ENCODE measurements at regions not wholly inside any gene's neighbourhood (a gene's known extent, or its start where the extent isn't known, plus 50 kb on each side); places are given as distances from the start of the nearest gene placed in this dataset.
"Not testable (repeated sequence)": the region's sequence is repeated elsewhere in the genome, so short reads cannot be mapped to it uniquely, and the experiment has no call there.

DNA sequence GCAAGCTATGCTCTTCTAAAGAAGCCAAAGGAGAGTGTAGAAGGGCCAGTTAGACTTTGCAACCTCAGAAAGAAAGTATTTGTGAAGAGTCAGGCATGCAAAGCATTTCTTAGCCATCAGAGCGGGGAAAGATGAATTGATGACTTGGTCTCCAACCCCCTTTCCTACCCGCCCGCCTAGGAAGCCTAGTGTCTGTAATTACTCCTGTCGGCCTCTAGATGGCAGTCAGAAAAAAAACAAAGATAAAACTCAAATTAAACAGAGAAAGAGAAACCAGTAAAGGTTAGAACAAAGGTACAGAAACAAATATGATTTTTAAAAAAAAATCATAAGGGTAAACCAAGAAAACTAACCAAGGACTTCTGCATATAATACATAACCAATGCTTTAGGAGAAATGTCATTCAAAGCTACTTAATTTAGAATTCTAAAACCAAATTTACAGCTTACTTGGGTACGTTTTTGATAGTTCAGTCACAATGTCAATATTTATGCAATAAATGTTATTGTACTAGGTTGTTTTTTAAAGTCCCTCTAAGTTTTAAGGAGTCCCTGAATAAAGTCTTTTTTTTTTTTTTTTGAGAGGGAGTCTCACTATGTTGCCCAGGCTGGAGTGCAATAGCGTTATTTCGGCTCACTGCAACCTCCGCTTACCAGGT, 97.6 kb downstream of the LYZL1 start:
- TF ChIP-seq, protein P1, sequence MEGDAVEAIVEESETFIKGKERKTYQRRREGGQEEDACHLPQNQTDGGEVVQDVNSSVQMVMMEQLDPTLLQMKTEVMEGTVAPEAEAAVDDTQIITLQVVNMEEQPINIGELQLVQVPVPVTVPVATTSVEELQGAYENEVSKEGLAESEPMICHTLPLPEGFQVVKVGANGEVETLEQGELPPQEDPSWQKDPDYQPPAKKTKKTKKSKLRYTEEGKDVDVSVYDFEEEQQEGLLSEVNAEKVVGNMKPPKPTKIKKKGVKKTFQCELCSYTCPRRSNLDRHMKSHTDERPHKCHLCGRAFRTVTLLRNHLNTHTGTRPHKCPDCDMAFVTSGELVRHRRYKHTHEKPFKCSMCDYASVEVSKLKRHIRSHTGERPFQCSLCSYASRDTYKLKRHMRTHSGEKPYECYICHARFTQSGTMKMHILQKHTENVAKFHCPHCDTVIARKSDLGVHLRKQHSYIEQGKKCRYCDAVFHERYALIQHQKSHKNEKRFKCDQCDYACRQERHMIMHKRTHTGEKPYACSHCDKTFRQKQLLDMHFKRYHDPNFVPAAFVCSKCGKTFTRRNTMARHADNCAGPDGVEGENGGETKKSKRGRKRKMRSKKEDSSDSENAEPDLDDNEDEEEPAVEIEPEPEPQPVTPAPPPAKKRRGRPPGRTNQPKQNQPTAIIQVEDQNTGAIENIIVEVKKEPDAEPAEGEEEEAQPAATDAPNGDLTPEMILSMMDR (IDR thresholded peaks at IDR 0.05) = peak; percentile 62
- Histone ChIP-seq H3K27me3 (no peaks in the 10 kb centered on the region), H3K9me3 (no peaks in the 10 kb centered on the region), H3K36me3 (no peaks in the 10 kb centered on the region), H3K9ac (ENCODE audit: low read depth in 2 of 2, low read length in 2 of 2) (no peak overlapping the region), H3K4me1 (no peaks in the 10 kb centered on the region), H3K27ac (no peak overlapping the region), H3K4me3 (no peak overlapping the region)
- DNase-seq = no peak
- intact Hi-C loops (cut with DNase I) = loop anchor here (2.0 kb wide), 1 partner anchor 60 kb away; no protein-coding TSS in a partner anchor

DNA sequence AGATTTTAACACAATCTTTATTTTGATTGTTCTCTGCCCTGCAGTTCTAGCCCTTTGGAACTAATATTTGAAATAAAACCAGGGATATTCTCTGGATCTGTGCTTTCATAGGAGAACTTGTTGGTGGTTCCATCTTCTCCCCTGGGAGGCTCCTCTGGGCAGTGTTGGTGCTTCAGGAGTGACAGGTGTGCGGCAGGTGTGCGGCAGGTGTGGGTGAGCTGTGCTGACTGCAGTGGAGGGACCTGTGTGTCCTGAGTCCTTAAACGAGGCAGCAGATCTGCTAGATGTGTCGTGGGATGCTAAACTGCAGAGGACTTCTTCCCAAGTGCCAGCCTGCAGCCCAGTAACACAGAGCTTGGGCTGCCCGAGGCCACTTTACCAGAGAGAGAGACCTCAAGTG, 98.4 kb downstream of the LYZL1 start:
- no peak for DNase-seq
- intact Hi-C loops (cut with DNase I) = loop anchor here (2.0 kb wide), 1 partner anchor 60 kb away; no protein-coding TSS in a partner anchor
- Histone ChIP-seq H3K9ac (ENCODE audit: low read depth in 2 of 2, low read length in 2 of 2) (no peak overlapping the region), H3K9me3 (no peaks in the 10 kb centered on the region), H3K4me1 (no peaks in the 10 kb centered on the region), H3K27me3 (no peaks in the 10 kb centered on the region), H3K36me3 (no peaks in the 10 kb centered on the region), H3K4me3 (no peak overlapping the region), H3K27ac (no peak overlapping the region)
- TF ChIP-seq, protein P1 (IDR thresholded peaks at IDR 0.05) = no peak

DNA sequence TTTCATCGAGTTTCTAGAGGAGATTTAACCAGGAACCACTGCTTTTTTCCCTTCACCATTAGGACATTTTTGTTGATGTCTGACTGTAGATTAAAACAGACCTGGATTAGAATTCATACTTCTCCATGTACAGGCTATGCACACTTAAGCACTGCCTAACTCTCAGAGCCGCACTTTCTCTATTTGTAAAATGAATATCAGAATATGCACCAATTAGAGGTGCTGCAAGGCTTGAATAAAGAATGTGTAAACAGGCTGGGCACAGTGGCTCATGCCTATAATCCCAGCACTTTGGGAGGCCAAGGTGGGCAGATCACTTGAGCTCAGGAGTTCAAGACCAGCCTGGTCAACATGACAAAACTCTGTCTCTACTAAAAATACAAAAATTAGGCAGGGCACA, 99.2 kb downstream of the LYZL1 start:
- H3K27ac ChIP-seq; intact Hi-C loops (cut with DNase I): not testable (repeated sequence)

DNA sequence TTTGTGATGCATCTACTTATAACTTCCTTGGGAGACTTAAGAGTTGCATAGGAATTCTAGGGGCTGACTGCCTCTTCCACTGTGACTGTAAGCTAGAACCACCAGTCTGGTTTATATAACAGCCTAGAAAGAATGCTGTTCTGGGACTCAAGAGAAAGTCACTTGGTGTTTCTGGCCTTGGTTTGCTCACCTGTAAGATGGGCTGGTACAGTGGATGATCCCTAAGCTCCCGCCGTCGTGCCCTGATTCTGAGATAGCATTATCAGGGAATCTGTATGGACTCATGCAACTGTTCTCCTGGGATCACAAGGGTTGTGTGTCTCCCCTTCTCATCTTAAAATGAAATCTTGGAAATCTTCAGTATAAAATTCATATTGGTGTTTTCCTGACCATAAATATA, 100.6 kb downstream of the LYZL1 start:
- no peaks in the 10 kb centered on the region for H3K36me3 ChIP-seq
- TF ChIP-seq, protein P1 (IDR thresholded peaks at IDR 0.05) = no peak

More for the DNA sequence above, 99.2 kb downstream of the LYZL1 start:
- not testable (repeated sequence) for H3K36me3 ChIP-seq; H3K9me3 ChIP-seq; H3K27me3 ChIP-seq; H3K9ac ChIP-seq (ENCODE audit: low read depth in 2 of 2, low read length in 2 of 2); H3K4me3 ChIP-seq; DNase-seq; H3K4me1 ChIP-seq

DNA sequence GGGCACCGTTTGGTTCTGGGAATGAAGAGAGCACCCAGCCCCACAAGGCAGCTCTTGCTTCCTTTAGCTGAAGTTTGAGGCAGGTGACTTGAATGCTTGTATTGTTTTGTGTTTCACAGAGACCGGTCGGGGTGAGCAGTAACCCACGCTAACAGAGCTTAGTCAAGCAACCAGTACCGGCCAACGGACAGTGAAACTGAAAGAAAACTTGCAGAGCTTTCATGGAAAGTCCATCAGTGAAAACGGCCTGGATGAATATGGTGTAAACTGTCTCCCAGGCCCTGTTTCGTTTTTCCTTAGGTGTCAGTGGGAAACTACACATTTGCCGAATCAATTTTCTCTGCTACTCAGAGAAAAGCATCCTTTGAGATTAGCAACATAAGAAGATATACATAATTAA, 101.1 kb downstream of the LYZL1 start:
- no peak overlapping the region for H3K27ac ChIP-seq
- DNase-seq = no peak
- intact Hi-C loops (cut with DNase I) = no loop called here
- TF ChIP-seq, protein P1 (IDR thresholded peaks at IDR 0.05) = no peak
- no peaks in the 10 kb centered on the region for H3K9me3 ChIP-seq
- H3K4me1 ChIP-seq = no peaks in the 10 kb centered on the region
- H3K36me3 ChIP-seq = no peaks in the 10 kb centered on the region
- H3K4me3 ChIP-seq = no peak overlapping the region
- no peaks in the 10 kb centered on the region for H3K27me3 ChIP-seq
- H3K9ac ChIP-seq (ENCODE audit: low read depth in 2 of 2, low read length in 2 of 2) = no peak overlapping the region

More for the DNA sequence above, 100.6 kb downstream of the LYZL1 start:
- Histone ChIP-seq H3K27ac (no peak overlapping the region), H3K9me3 (no peaks in the 10 kb centered on the region), H3K4me1 (no peaks in the 10 kb centered on the region), H3K4me3 (no peak overlapping the region), H3K9ac (ENCODE audit: low read depth in 2 of 2, low read length in 2 of 2) (no peak overlapping the region), H3K27me3 (no peaks in the 10 kb centered on the region)
- DNase-seq = no peak
- intact Hi-C loops (cut with DNase I) = no loop called here

DNA sequence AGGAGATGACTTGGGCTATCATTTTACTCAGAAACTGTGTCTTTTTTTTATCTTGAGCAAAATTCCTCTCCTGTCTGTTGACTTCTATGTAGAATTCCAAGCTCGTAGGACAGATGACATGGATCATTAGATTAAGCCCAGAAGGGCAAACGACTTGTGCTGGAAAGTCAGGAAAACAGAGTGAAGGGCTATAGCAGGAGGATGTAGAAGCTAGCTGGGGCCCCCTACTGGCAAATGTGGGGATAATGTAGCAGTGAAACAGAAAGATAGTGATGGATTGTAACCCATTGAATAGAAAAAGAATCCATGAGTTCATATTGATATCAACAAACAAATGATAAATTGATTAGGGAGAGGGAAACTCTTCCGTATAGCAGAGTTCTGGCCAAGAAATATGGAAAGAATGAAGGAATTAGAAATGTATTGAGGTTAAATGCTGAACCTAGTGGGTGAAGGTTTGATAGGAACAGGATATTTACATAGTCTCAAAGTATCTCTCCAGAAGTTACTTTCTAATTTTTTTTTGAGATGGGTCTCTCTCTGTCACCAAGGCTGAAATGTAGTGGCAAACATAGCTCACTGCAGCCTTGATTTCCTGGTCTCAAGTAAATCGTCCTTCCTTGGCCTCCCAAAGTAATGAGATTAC, 103.6 kb downstream of the LYZL1 start:
- H3K27me3 ChIP-seq = no peaks in the 10 kb centered on the region
- TF ChIP-seq, protein P1 (IDR thresholded peaks at IDR 0.05) = peak; percentile 70
- H3K36me3 ChIP-seq = no peaks in the 10 kb centered on the region
- no peak overlapping the region for H3K4me3 ChIP-seq
- no peak overlapping the region for H3K27ac ChIP-seq
- H3K4me1 ChIP-seq = no peaks in the 10 kb centered on the region
- intact Hi-C loops (cut with DNase I) = no loop called here
- H3K9ac ChIP-seq (ENCODE audit: low read depth in 2 of 2, low read length in 2 of 2) = no peak overlapping the region
- H3K9me3 ChIP-seq = no peaks in the 10 kb centered on the region
- DNase-seq = peak; percentile 31
